ENCODE measurements at regions not wholly inside any gene's neighbourhood (a gene's known extent, or its start where the extent isn't known, plus 50 kb on each side); places are given as distances from the start of the nearest gene placed in this dataset.

- CTCF ChIA-PET, result no interaction called here
- BruUV-seq (replicated peaks), result no TSS peak
Measured at GRCh38 chr13:71171740-71172139, 695.3 kb downstream of the DACH1 start.

GRCh38 chr13:71169180-71169579, 697.8 kb downstream of the DACH1 start:
- H3K4me2 ChIP-seq, result no peak overlapping the region
- no peaks in the 10 kb centered on the region for H3K4me1 ChIP-seq (replicated peaks; ENCODE audit: insufficient read depth)
- H3K79me2 ChIP-seq (ENCODE audit: low read depth), result no peaks in the 10 kb centered on the region
- no peak for TF ChIP-seq CTCF (conservative IDR thresholded peaks at IDR 0.05)
- TF ChIP-seq EZH2 (IDR thresholded peaks at IDR 0.05; ENCODE audit: low read depth), result no peak
- ChIA-PET CTCF (no interaction called here), POLR2A (ENCODE audit: unreplicated experiment) (no interaction called here)
- no peaks in the 10 kb centered on the region for H3K36me3 ChIP-seq (ENCODE audit: low read depth)
- H3F3A ChIP-seq (ENCODE audit: insufficient read depth, low read depth), result no peaks in the 10 kb centered on the region
- DNase-seq, result no peak
- no peak overlapping the region for H3K27ac ChIP-seq
- no peak overlapping the region for H3K4me3 ChIP-seq
- BruUV-seq (replicated peaks), result no TSS peak
- H3K9me2 ChIP-seq (ENCODE audit: insufficient read depth), result no peaks in the 10 kb centered on the region
- H2AFZ ChIP-seq, result no peak overlapping the region
- no peaks in the 10 kb centered on the region for H3K27me3 ChIP-seq (ENCODE audit: insufficient read depth, low read depth)
- H3K9me3 ChIP-seq (ENCODE audit: insufficient read depth, low read depth), result no peaks in the 10 kb centered on the region
- intact Hi-C loops (cut with micrococcal nuclease; ENCODE audit: unreplicated experiment), result no loop called here
- H4K20me1 ChIP-seq (ENCODE audit: insufficient read depth), result no peaks in the 10 kb centered on the region

More at GRCh38 chr13:71171740-71172139, 695.3 kb downstream of the DACH1 start:
- Histone ChIP-seq H3K4me1 (replicated peaks; ENCODE audit: insufficient read depth) (no peaks in the 10 kb centered on the region), H3K79me2 (ENCODE audit: low read depth) (no peaks in the 10 kb centered on the region), H3F3A (ENCODE audit: insufficient read depth, low read depth) (no peaks in the 10 kb centered on the region), H3K27ac (no peak overlapping the region), H4K20me1 (ENCODE audit: insufficient read depth) (no peaks in the 10 kb centered on the region), H3K36me3 (ENCODE audit: low read depth) (no peaks in the 10 kb centered on the region), H3K9me2 (ENCODE audit: insufficient read depth) (no peaks in the 10 kb centered on the region), H3K4me3 (no peak overlapping the region), H3K9me3 (ENCODE audit: insufficient read depth, low read depth) (no peaks in the 10 kb centered on the region), H2AFZ (no peak overlapping the region; the same call in 1 of the 2 replicates), H3K27me3 (ENCODE audit: insufficient read depth, low read depth) (no peaks in the 10 kb centered on the region), H3K4me2 (no peak overlapping the region)
- DNase-seq, result no peak
- intact Hi-C loops (cut with micrococcal nuclease; ENCODE audit: unreplicated experiment), result no loop called here
- POLR2A ChIA-PET (ENCODE audit: unreplicated experiment), result interaction anchor here (0.6 kb wide), 1 partner anchor 82 kb away, joined by 4 read pairs; no protein-coding TSS in a partner anchor
- TF ChIP-seq EZH2 (IDR thresholded peaks at IDR 0.05; ENCODE audit: low read depth) (no peak), CTCF (conservative IDR thresholded peaks at IDR 0.05) (no peak)

- Histone ChIP-seq H3K79me2 (ENCODE audit: low read depth) (no peaks in the 10 kb centered on the region), H3F3A (ENCODE audit: insufficient read depth, low read depth) (no peaks in the 10 kb centered on the region), H3K27me3 (ENCODE audit: insufficient read depth, low read depth) (no peaks in the 10 kb centered on the region), H3K27ac (no peak overlapping the region), H3K4me1 (replicated peaks; ENCODE audit: insufficient read depth) (no peaks in the 10 kb centered on the region), H3K36me3 (ENCODE audit: low read depth) (no peaks in the 10 kb centered on the region), H4K20me1 (ENCODE audit: insufficient read depth) (no peaks in the 10 kb centered on the region), H3K4me2 (no peak overlapping the region), H2AFZ (no peak overlapping the region), H3K9me3 (ENCODE audit: insufficient read depth, low read depth) (no peaks in the 10 kb centered on the region), H3K4me3 (no peak overlapping the region), H3K9me2 (ENCODE audit: insufficient read depth) (no peaks in the 10 kb centered on the region)
- CTCF ChIA-PET, result no interaction called here
- BruUV-seq (replicated peaks), result no TSS peak
- no peak for DNase-seq
- intact Hi-C loops (cut with micrococcal nuclease; ENCODE audit: unreplicated experiment), result no loop called here
- POLR2A ChIA-PET (ENCODE audit: unreplicated experiment), result no interaction called here
- TF ChIP-seq CTCF (conservative IDR thresholded peaks at IDR 0.05) (no peak), EZH2 (IDR thresholded peaks at IDR 0.05; ENCODE audit: low read depth) (no peak)
Measured at GRCh38 chr13:71156550-71156949, 710.5 kb downstream of the DACH1 start.

All from PC-9 (cell line).